HG03457 (cell line): ENCODE measurements at regions not wholly inside any gene's neighbourhood (a gene's known extent, or its start where the extent isn't known, plus 50 kb on each side); places are given as distances from the start of the nearest gene placed in this dataset.
"Not testable (repeated sequence)": the region's sequence is repeated elsewhere in the genome, so short reads cannot be mapped to it uniquely, and the experiment has no call there.

Experiments
- ATAC-seq: cut with Tn5 transposase; IDR thresholded peaks from one replicate; pipeline ENCODE4 v1.9.1; 2021; ENCODE audit warnings: moderate number of reproducible peaks; ENCODE audit not compliant: unreplicated experiment

DNA sequence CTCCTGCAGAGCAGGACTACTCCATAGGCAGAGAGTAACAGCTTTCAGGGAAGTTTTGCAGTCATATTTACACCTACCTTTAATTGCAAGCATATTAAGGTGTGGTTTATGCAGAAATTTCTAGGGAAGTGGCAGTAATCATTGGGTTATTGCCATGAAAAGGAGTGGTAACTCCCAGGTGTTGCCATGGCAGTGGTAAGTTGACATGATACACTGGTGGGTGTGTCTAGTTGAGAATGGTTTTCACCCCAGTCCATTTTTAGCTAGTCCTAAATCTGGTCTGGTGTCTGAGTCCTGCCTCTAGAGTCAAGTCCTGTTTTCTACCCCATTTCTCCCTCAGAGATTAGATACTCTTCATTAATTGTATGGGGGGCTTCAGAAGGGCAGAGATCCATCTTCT, 128.4 kb upstream of the GMNC start:
- ATAC-seq, result no peak

DNA sequence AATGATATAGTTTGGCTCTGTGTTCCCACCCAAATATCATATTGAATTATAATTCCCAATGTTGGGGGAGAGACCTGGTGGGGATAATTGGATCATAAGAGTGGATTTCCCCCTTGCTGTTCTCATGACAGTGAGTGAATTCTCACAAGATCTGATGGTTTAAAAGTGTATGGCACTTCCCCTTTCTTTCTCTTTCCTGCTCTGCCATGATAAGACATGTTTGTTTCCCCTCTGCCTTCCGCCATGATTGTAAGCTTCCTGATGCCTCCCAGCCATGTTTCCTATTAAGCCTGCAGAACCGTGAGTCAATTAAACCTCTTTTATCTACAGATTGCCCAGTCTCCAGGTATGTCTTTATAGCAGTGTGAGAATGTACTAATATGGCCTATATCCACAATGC, 126.7 kb upstream of the GMNC start:
- no peak for ATAC-seq

DNA sequence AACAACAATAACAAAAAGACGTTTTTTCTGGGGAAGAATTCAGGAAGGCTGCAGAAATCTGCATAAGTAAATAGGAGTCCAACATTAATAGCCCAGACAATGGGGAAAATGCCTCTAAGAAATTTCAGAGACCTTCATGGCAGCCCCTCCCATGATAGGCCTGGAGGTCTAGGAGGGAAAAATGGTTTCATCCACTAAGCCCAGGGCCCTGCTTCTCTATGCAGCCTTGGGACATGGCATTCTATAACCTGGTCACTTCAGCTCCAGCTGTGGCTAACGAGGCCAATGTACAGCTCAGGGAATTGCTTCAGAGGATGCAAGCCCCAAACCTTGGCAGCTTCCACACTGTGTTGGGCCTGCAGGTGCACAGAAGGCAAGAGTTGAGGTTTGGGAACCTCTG, 125.6 kb upstream of the GMNC start:
- no peak for ATAC-seq

DNA sequence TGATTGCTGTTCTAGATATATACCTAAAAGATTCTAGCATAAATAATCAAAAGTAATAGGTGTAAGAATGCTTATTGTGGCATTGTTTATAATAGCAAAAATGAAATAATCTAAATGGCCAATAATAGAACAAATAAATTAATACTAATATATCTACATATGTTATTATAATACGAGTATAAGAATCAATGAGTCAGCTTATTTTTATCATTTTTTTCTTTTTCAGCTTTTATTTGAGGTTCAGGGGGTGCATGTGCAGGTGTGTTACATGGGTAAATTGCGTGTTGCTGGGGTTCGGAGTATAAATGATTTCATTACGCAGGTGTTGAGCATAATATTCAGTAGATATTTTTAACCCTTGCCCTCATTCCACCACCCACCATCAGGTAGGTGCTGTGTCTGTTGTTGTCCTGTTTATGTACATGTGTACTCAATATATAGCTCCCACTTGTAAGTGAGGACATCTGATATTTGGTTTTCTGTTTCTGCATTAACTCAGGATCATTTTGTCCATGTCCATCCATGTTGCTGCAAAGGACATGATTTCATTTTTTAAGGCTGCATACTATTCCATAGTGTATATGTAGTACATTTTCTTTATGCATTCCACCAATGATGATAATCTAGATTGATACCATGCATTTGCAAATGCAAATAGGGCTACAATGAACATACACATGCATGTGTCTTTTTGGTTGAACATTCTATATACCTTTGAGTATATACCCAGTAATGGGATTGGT, 122.2 kb upstream of the GMNC start:
- ATAC-seq, result no peak

DNA sequence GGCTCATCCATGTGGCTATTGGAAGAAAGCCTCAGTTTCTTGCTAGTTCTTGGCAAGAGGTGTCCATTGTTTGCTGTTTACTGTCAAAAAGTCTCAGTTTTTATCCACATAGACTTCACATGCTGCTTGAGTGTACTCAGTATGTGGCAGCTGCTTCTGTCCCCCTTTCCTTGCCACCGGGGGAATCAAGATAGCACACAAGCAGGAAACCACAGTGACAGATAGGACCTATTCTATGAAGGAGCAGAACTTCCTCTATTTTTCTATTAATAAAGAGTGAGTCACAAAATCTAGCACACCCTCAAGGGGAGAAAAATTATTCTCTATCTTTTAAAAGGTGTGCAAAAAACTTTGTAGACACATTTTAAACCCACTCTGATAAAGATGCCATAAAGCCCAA, 121.4 kb upstream of the GMNC start:
- peak; percentile 78 for ATAC-seq

DNA sequence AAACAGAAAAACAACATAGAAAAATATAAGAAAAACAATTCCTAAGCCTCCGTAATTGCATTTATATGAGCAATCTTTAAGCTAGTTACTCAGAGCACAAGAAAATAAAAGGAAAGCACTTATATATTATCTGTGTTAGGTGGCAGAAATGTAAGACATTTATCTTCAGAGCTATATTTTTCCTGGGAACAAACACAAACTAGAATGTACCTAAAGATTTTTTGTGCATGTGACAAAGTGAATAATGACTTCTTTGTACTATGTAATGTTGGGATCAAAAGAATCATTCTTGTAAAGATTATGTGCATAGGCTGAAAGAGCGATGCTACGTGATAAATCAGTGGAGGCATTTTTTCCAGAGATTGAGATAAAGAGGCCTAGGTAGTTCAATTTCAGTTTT, 111.3 kb upstream of the GMNC start:
- no peak for ATAC-seq

DNA sequence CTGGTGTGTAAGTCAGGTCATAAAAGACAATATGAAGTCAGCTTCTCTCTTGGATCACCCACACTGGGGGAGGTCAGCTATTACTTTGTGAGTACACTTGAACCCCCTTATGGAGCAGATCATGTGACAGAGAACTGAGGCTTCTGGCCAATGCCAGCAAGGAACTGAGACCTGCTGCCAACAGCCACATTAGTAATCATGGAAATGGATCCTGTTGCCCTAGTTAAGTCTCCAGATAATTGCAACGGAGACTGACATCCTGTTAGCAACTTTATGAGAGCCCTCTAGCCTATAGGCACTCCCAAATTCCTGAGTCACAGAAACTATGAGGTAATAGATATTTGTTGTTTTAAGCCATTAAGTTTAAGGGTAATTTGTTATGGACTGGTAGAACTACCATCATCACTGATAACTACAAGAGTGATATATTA, 110.4 kb upstream of the GMNC start:
- ATAC-seq, result no peak

DNA sequence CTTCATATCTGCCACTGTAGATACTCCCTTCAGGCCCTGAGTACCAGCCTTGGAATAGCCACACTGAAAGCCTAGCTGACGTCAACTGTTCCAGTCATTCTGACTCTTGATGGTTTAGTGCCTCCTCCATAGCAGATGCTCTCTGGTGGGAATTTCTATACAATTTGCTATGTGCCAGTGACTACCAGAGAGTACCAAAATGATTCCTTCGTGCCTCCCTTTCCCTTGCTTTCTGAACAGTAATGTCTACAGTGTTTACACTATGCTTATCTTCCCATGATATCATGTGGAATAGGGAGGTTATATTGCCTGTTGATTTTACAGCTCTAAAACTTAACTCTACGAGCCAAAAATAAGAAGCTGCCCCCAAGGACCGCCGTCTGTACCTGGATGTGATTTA, 109.7 kb upstream of the GMNC start:
- no peak for ATAC-seq

DNA sequence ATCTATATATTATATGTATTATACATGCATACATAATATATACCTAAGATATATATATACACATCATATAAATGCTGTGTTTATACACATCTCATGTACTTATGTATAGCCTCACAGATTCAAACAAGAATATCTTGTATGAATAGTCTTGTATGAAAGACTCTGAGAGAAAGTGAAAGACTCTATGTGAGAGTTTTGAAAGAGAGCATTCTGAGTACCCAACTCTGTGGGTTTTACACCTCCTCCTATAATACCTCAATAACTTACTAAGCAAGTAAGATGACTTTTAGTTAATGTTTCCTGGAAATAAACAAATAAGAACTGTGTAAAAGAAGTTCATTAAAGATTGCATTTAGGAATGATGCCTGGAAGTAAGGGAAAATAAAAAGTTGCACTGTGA, 108.1 kb upstream of the GMNC start:
- no peak for ATAC-seq

DNA sequence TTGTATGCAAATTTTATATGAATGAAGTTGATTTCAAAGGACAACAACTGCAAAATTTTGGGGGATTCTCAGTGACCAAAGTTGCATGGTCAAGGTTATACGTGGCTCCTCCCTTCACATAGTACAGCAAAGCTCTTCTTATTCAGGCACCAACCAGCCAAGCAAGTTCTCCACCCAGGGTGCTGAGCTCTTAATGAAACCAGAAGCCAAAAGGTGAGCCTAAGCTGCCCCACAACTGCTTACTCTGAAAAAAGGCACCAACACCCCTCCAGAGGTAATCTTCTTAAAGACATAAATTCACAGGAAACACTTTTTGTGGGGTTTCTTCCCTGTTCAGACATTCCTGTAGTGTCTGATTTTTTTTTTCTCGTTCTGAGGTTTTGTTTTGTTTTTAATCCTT, 106.1 kb upstream of the GMNC start:
- no peak for ATAC-seq

DNA sequence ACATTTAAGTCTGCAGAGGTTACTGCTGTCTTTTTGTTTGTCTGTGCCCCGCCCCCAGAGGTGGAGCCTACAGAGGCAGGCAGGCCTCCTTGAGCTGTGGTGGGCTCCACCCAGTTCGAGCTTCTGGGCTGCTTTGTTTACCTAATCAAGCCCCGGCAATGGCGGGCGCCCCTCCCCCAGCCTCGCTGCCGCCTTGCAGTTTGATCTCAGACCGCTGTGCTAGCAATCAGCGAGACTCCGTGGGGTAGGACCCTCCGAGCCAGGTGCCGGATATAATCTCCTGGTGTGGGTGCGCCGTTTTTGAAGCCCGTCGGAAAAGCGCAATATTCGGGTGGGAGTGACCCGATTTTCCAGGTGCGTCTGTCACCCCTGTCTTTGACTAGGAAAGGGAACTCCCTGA, 102.4 kb upstream of the GMNC start:
- not testable (repeated sequence) for ATAC-seq

DNA sequence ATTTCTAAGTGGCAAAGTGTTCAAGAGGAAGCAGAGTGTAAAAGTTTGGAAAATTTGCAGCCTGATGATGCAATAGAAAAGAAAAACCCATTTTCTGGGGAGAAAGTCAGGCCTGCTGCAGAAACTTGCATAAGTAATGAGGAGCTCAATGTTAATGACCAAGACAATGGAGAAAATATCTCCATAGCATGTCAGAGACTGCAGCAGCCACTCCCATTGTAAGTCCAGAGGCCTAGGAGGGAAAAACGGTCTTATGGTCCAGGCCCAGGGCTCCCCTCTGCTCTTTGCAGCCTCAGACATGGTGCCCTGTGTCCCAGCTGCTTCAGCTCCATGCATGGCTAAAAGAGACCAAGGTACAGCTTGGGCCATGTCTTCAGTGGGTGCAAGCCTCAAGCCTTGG, 96.6 kb upstream of the GMNC start:
- ATAC-seq, result no peak

DNA sequence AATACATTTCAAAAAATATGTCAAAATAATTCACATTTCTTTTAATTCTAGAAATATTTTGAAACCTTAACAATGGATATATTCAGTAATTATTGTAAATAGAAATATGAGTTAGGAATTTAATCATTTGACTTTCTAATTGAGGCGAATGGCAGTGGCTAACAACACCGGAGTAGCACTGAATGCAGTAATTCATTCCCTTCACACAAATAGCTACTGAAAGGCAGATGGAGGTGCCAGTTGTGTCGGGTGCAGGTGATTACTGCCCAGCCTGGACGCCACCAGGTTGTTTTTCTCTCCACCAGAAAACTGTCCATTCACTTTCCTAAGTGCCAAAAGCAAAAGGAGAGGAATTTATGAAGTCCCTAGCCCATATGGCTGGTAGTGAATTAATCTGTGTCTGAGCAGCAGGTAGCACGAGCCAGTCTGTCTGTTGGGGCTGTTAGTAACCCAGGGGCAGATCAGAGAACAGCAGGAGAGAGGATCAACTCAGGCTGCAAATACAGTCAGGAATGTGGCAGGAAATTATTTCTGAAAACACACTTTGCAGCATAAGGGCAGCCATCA, 79.3 kb upstream of the GMNC start:
- no peak for ATAC-seq

DNA sequence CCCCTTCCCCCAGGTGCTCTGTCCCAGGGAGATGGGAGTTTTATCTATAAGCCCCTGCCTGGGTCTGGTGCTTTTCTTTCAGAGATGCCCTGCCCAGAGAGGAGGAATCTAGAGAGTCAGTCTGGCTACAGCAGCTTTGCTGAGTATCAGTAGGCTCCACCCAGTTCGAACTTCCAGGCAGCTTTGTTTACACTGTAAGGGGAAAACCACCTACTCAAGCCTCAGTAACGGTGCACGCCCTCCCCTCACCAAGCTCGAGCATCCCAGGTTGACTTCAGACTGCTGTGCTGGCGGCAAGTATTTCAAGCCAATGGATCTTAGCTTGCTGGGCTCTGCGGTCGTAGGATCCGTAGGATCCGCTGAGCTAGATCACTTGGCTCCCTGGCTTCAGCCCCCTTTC, 72.1 kb upstream of the GMNC start:
- ATAC-seq, result not testable (repeated sequence)

DNA sequence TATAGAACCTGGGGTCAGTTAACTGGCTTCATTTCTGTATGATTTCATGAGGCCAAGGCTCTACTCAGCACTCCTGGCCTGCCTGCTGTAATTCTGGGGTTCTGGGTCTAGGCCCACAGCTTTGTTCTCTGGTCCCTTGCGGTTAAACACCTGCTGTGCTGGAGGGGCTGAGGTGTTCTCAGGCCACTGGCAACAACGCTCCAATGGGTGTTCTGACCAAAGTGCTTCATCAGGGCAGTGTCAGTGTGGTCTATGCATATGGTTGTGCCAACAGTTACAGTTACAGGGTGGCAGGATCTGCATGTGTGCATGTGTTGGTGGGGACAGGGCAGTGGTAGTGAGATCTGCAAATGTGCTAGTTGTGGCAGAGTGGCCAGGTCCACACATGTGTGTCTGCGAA, 64.1 kb upstream of the GMNC start:
- no peak for ATAC-seq

DNA sequence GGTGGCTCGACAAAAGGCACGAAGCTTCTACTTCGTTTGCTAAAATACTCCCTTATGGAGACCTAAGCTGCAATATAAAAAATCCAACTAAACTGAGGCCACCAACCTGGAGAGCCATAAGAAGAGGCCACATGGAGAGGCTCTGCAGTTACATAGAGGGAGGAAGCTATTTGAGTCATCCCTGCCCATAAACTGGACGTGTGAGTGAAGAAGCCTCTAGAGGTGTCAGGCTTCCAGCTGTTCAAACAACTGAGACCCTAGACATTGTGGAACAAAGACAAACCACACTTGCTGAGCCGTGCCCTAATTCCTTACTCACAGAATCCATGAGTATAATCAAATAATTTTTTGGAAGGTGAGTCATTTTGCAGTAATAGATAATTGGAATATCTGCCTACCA, 50.2 kb upstream of the GMNC start:
- ATAC-seq, result no peak
